GM23248 (cell line): ENCODE measurements at regions not wholly inside any gene's neighbourhood (a gene's known extent, or its start where the extent isn't known, plus 50 kb on each side); places are given as distances from the start of the nearest gene placed in this dataset.
"Not testable (repeated sequence)": the region's sequence is repeated elsewhere in the genome, so short reads cannot be mapped to it uniquely, and the experiment has no call there.

Source experiments
- DNase-seq: peaks from one replicate; pipeline ENCODE4 v3.0.0-alpha.2; 2015
- H2AFZ ChIP-seq: fragments of 200-600 bp; sonication (generic); 2 replicates; pipeline ENCODE4 v1.6.1; 2016; ENCODE audit warnings: antibody characterized with exemption
- H3F3A ChIP-seq: fragments of 200-600 bp; sonication (generic); 2 replicates; pipeline ENCODE4 v1.6.1; 2016; ENCODE audit warnings: mild to moderate bottlenecking, antibody characterized with exemption, mixed run types; ENCODE audit not compliant: insufficient read depth
- H3K27ac ChIP-seq: fragments of 200-600 bp; sonication (generic); 2 replicates; pipeline ENCODE4 v1.5.1; 2016; ENCODE audit warnings: mild to moderate bottlenecking
- H3K27me3 ChIP-seq: fragments of 200-600 bp; sonication (generic); replicated peaks from 2 replicates; pipeline ENCODE4 v1.6.1; 2016; ENCODE audit warnings: mild to moderate bottlenecking; ENCODE audit not compliant: insufficient read depth
- H3K36me3 ChIP-seq: fragments of 200-600 bp; sonication (generic); 2 replicates; pipeline ENCODE4 v1.6.1; 2016; ENCODE audit warnings: low read depth, mild to moderate bottlenecking
- H3K4me1 ChIP-seq: fragments of 200-600 bp; sonication (generic); 2 replicates; pipeline ENCODE4 v1.6.1; 2016; ENCODE audit warnings: mild to moderate bottlenecking; ENCODE audit not compliant: insufficient read depth
- H3K4me2 ChIP-seq: fragments of 200-600 bp; sonication (generic); one replicate; pipeline ENCODE4 v1.6.1; 2016; ENCODE audit warnings: mild to moderate bottlenecking; ENCODE audit not compliant: unreplicated experiment
- H3K4me3 ChIP-seq: fragments of 200-600 bp; sonication (generic); 2 replicates; pipeline ENCODE4 v1.5.1; 2016; ENCODE audit warnings: mild to moderate bottlenecking
- H3K79me2 ChIP-seq: fragments of 200-600 bp; sonication (generic); 2 replicates; pipeline ENCODE4 v1.6.1; 2016; ENCODE audit warnings: mild to moderate bottlenecking; ENCODE audit not compliant: insufficient read depth
- H3K9ac ChIP-seq: fragments of 200-600 bp; sonication (generic); 2 replicates; pipeline ENCODE4 v1.6.1; 2016; ENCODE audit warnings: mild to moderate bottlenecking
- H3K9me2 ChIP-seq: fragments of 200-600 bp; sonication (generic); 2 replicates; pipeline ENCODE4 v1.6.1; 2016; ENCODE audit warnings: mixed run types, mild to moderate bottlenecking, moderate library complexity; ENCODE audit not compliant: insufficient read depth
- H3K9me3 ChIP-seq: fragments of 200-600 bp; sonication (generic); one replicate; pipeline ENCODE4 v1.6.1; 2017; ENCODE audit warnings: low read depth
- H4K20me1 ChIP-seq: fragments of 200-600 bp; sonication (generic); 2 replicates; pipeline ENCODE4 v1.6.0; 2016; ENCODE audit not compliant: insufficient read depth
- EZH2 ChIP-seq: fragments of 200-600 bp; sonication (generic); IDR thresholded peaks from 2 replicates; pipeline ENCODE4 v1.6.1; 2018; ENCODE audit warnings: antibody characterized with exemption, mild to moderate bottlenecking; ENCODE audit not compliant: insufficient read depth, poor library complexity, severe bottlenecking
- EZH2phosphoT487 ChIP-seq: fragments of 200-600 bp; sonication (generic); IDR thresholded peaks from 2 replicates; pipeline ENCODE4 v1.6.1; 2018; ENCODE audit warnings: antibody characterized with exemption, moderate library complexity, mild to moderate bottlenecking, low read depth; ENCODE audit not compliant: insufficient read depth
- WGBS, 2 experiments: methylation state at CpG; one replicate each; pipeline ENCODE4 v1.1.6; 2015 to 2017; ENCODE audit warnings: low lambda C conversion rate in 2 of 2, low coverage in 1 of 2; ENCODE audit errors: missing lambda C conversion rate in 2 of 2; 5-methylcytosine and 5-hydroxymethylcytosine counted together
- in situ Hi-C: fragments of 300-500 bp; cut with MboI; formaldehyde crosslinking; loops from 2 replicates; pipeline ENCODE4 v1.15.0; 2020

GRCh38 chr12:46590991-46591703, 218.6 kb upstream of the SLC38A2 start:
- no peaks in the 10 kb centered on the region for H3K9me3 ChIP-seq
- H3K27me3 ChIP-seq: no peaks in the 10 kb centered on the region
- no peak overlapping the region for H3K4me3 ChIP-seq
- no peak for DNase-seq
- 88 to 89% methylated on average over 5 of the region's 5 CpGs for WGBS, 2 experiments
- no peaks in the 10 kb centered on the region for H3F3A ChIP-seq
- H3K4me2 ChIP-seq: no peak overlapping the region
- H2AFZ ChIP-seq: no peak overlapping the region
- no peaks in the 10 kb centered on the region for H3K9me2 ChIP-seq
- 0 out of 2 replicates have a peak, but pooled peaks cover under 1% of the 10 kb centered on the region for H3K4me1 ChIP-seq
- no peaks in the 10 kb centered on the region for H3K79me2 ChIP-seq
- no peaks in the 10 kb centered on the region for H3K36me3 ChIP-seq
- H4K20me1 ChIP-seq: no peaks in the 10 kb centered on the region
- no peak overlapping the region for H3K9ac ChIP-seq
- H3K27ac ChIP-seq: no peak overlapping the region
- TF ChIP-seq EZH2 (no peak), EZH2phosphoT487 (no peak)
- in situ Hi-C loops: no loop called here

- H3K27me3 ChIP-seq: no peaks in the 10 kb centered on the region
- no peak overlapping the region for H3K4me2 ChIP-seq
- H3K4me1 ChIP-seq: peaks cover 9% of the 10 kb centered on the region
- TF ChIP-seq EZH2: no peak
- TF ChIP-seq EZH2phosphoT487: no peak
- in situ Hi-C loops: no loop called here
- WGBS, 2 experiments: 78 to 81% methylated on average over 7 of the region's 7 CpGs
- H3F3A ChIP-seq: no peaks in the 10 kb centered on the region
- 0 out of 2 replicates have a peak overlapping the region, but pooled peaks have one; percentile 41 for H2AFZ ChIP-seq
- no peak overlapping the region for H3K4me3 ChIP-seq
- H3K79me2 ChIP-seq: no peaks in the 10 kb centered on the region
- no peaks in the 10 kb centered on the region for H3K9me3 ChIP-seq
- H3K9ac ChIP-seq: no peak overlapping the region
- H4K20me1 ChIP-seq: no peaks in the 10 kb centered on the region
- no peaks in the 10 kb centered on the region for H3K9me2 ChIP-seq
- no peaks in the 10 kb centered on the region for H3K36me3 ChIP-seq
- no peak overlapping the region for H3K27ac ChIP-seq
- DNase-seq: peak; percentile 39
Observed at GRCh38 chr12:46585854-46586621, 213.5 kb upstream of the SLC38A2 start.

GRCh38 chr12:46584098-46584497, 211.5 kb upstream of the SLC38A2 start:
- 92 to 93% methylated on average over 4 of the region's 4 CpGs for WGBS, 2 experiments
- H3K4me3 ChIP-seq, H3K79me2 ChIP-seq, H3K9me3 ChIP-seq, H3K27me3 ChIP-seq, H3F3A ChIP-seq, in situ Hi-C loops, H3K9ac ChIP-seq, H3K27ac ChIP-seq, H2AFZ ChIP-seq, H3K4me2 ChIP-seq, H4K20me1 ChIP-seq, H3K9me2 ChIP-seq, DNase-seq, H3K36me3 ChIP-seq, H3K4me1 ChIP-seq: not testable (repeated sequence)

- H3K9ac ChIP-seq, H3K79me2 ChIP-seq, H3K4me3 ChIP-seq, DNase-seq, H3K27ac ChIP-seq, in situ Hi-C loops, H3K9me2 ChIP-seq, H3F3A ChIP-seq, H3K4me2 ChIP-seq, H3K4me1 ChIP-seq, H3K27me3 ChIP-seq, H4K20me1 ChIP-seq, H3K36me3 ChIP-seq, H2AFZ ChIP-seq, H3K9me3 ChIP-seq: not testable (repeated sequence)
- WGBS, 2 experiments: 64 to 82% methylated on average over 2 of the region's 2 CpGs
Observed at GRCh38 chr12:46581990-46582389, 209.4 kb upstream of the SLC38A2 start.
